GM23248 (cell line): ENCODE measurements at regions not wholly inside any gene's neighbourhood (a gene's known extent, or its start where the extent isn't known, plus 50 kb on each side); places are given as distances from the start of the nearest gene placed in this dataset.

ENCODE experiments used
- EZH2 ChIP-seq: fragments of 200-600 bp; sonication (generic); IDR thresholded peaks from 2 replicates; pipeline ENCODE4 v1.6.1; 2018; ENCODE audit warnings: antibody characterized with exemption, mild to moderate bottlenecking; ENCODE audit not compliant: insufficient read depth, poor library complexity, severe bottlenecking
- EZH2phosphoT487 ChIP-seq: fragments of 200-600 bp; sonication (generic); IDR thresholded peaks from 2 replicates; pipeline ENCODE4 v1.6.1; 2018; ENCODE audit warnings: antibody characterized with exemption, moderate library complexity, mild to moderate bottlenecking, low read depth; ENCODE audit not compliant: insufficient read depth

GRCh38 chr3:124658270-124658669 lies 72.0 kb upstream of the UMPS start:
- TF ChIP-seq EZH2 = no peak
- TF ChIP-seq EZH2phosphoT487 = no peak
